SU-DHL-6 (cell line): ENCODE measurements at regions not wholly inside any gene's neighbourhood (a gene's known extent, or its start where the extent isn't known, plus 50 kb on each side); places are given as distances from the start of the nearest gene placed in this dataset.

Experiments used
- CTCF ChIP-seq: fragments of 200-600 bp; sonication (generic); IDR thresholded peaks from one replicate; pipeline ENCODE4 v1.5.1; 2017; ENCODE audit warnings: antibody characterized with exemption, mild to moderate bottlenecking, low read length, moderate library complexity; ENCODE audit not compliant: insufficient read depth, poor library complexity, severe bottlenecking
- EZH2phosphoT487 ChIP-seq: fragments of 200-600 bp; sonication (generic), shearing (Covaris generic); conservative IDR thresholded peaks from 2 replicates; pipeline ENCODE4 v1.6.1; 2018; ENCODE audit warnings: mild to moderate bottlenecking, antibody characterized with exemption, low read length, moderate library complexity, mixed read lengths

- no peak for TF ChIP-seq CTCF
- TF ChIP-seq EZH2phosphoT487 = no peak
Observed at GRCh38 chr5:106957336-106957735, 713.4 kb downstream of the EFNA5 start.
